Left ventricle myocardium inferior (tissue), 1 donor: ENCODE measurements at regions not wholly inside any gene's neighbourhood (a gene's known extent, or its start where the extent isn't known, plus 50 kb on each side); places are given as distances from the start of the nearest gene placed in this dataset.

Experiments
- DNase-seq: peaks from one replicate; pipeline ENCODE4 v3.0.0-alpha.2; 2020
- H3K27ac ChIP-seq: fragments of 200-600 bp; replicated peaks from 2 replicates; pipeline ENCODE4 v1.8.0; 2021
- H3K27me3 ChIP-seq: fragments of 200-600 bp; 2 replicates; pipeline ENCODE4 v1.8.0; 2021; ENCODE audit warnings: low read depth
- H3K36me3 ChIP-seq: fragments of 200-600 bp; 2 replicates; pipeline ENCODE4 v1.8.0; 2021
- H3K4me1 ChIP-seq: fragments of 200-600 bp; 2 replicates; pipeline ENCODE4 v1.8.0; 2021
- H3K4me3 ChIP-seq: fragments of 200-600 bp; 2 replicates; pipeline ENCODE4 v1.8.0; 2021; ENCODE audit warnings: mild to moderate bottlenecking, moderate library complexity
- H3K9me3 ChIP-seq: fragments of 200-600 bp; replicated peaks from 2 replicates; pipeline ENCODE4 v1.8.0; 2021
- intact Hi-C: fragments of 100-400 bp; cut with micrococcal nuclease; formaldehyde crosslinking; loops from one replicate; pipeline ENCODE4 v1.11.0; 2022
- TF ChIP-seq, protein P1 (sequence below): fragments of 200-600 bp; IDR thresholded peaks from 2 replicates; pipeline ENCODE4 v1.8.0; 2021; ENCODE audit warnings: antibody characterized with exemption, mild to moderate bottlenecking, borderline replicate concordance
- donor health status: DM: no; HTN: yes; CAD: no; lungs with severe emphysema.

- intact Hi-C loops: no loop called here
- H3K4me3 ChIP-seq: no peak overlapping the region
- no peaks in the 10 kb centered on the region for H3K27me3 ChIP-seq
- H3K27ac ChIP-seq: no peak overlapping the region
- peaks cover 58% of the 10 kb centered on the region for H3K9me3 ChIP-seq
- TF ChIP-seq, protein P1, sequence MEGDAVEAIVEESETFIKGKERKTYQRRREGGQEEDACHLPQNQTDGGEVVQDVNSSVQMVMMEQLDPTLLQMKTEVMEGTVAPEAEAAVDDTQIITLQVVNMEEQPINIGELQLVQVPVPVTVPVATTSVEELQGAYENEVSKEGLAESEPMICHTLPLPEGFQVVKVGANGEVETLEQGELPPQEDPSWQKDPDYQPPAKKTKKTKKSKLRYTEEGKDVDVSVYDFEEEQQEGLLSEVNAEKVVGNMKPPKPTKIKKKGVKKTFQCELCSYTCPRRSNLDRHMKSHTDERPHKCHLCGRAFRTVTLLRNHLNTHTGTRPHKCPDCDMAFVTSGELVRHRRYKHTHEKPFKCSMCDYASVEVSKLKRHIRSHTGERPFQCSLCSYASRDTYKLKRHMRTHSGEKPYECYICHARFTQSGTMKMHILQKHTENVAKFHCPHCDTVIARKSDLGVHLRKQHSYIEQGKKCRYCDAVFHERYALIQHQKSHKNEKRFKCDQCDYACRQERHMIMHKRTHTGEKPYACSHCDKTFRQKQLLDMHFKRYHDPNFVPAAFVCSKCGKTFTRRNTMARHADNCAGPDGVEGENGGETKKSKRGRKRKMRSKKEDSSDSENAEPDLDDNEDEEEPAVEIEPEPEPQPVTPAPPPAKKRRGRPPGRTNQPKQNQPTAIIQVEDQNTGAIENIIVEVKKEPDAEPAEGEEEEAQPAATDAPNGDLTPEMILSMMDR: no peak
- no peaks in the 10 kb centered on the region for H3K4me1 ChIP-seq
- no peaks in the 10 kb centered on the region for H3K36me3 ChIP-seq
- no peak for DNase-seq
These were observed 54.8 kb upstream of the SPON1 start for GRCh38 chr11:13907678-13908077.

GRCh38 chr11:13908535-13908934, 54.0 kb upstream of the SPON1 start:
- DNase-seq: no peak
- H3K27ac ChIP-seq: no peak overlapping the region
- H3K9me3 ChIP-seq: peaks cover 58% of the 10 kb centered on the region
- intact Hi-C loops: no loop called here
- H3K4me1 ChIP-seq: no peaks in the 10 kb centered on the region
- H3K36me3 ChIP-seq: no peaks in the 10 kb centered on the region
- H3K27me3 ChIP-seq: no peaks in the 10 kb centered on the region
- TF ChIP-seq, protein P1: no peak
- H3K4me3 ChIP-seq: no peak overlapping the region
